ENCODE measurements at regions not wholly inside any gene's neighbourhood (a gene's known extent, or its start where the extent isn't known, plus 50 kb on each side); places are given as distances from the start of the nearest gene placed in this dataset.

DNA sequence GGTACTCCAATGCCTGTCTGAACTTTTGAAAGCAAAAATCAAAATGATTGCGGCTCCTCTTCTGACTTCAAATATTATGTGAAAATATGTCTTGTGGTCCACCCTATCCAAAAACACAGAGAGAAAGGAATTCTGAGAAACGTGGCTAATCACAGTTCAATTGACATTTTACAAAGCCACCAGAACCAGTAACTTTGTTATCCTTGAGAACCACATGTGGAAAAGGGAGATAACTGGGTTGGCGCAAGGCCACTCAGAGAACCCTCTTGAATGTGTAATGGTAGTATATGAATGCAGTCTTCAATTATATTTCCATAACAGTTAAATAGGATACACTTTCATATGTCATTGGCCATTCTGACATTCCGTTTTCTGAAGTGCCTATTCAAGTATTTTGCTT lies 1030.0 kb upstream of the TMPRSS15 start (continued):
- TF ChIP-seq JUND (IDR thresholded peaks at IDR 0.05; ENCODE audit: borderline replicate concordance, low read depth, low read length): 0 out of 2 replicates have a peak, but pooled peaks have one; percentile 10
- TF ChIP-seq JUND (tag; IDR thresholded peaks at IDR 0.05; ENCODE audit: borderline replicate concordance, low read depth, low read length): no peak
- no peak for TF ChIP-seq ZFX (CRISPR knock-in tag; IDR thresholded peaks at IDR 0.05)
- no peak for TF ChIP-seq NFXL1 (CRISPR knock-in tag; IDR thresholded peaks at IDR 0.05)
- TF ChIP-seq CBFA2T3 (IDR thresholded peaks at IDR 0.05): peak; percentile 94
- no peak for TF ChIP-seq HDAC3 (IDR thresholded peaks at IDR 0.05; ENCODE audit: borderline replicate concordance, partially characterized antibody)
- no peak for TF ChIP-seq PRPF4 (IDR thresholded peaks at IDR 0.05; ENCODE audit: insufficient read depth, low read depth, low read length, poor library complexity, severe bottlenecking)
- TF ChIP-seq HDAC2 (IDR thresholded peaks at IDR 0.05): peak; percentile 75
- peak; percentile 72 for TF ChIP-seq SMARCE1 (IDR thresholded peaks at IDR 0.05)
- TF ChIP-seq, protein P1, sequence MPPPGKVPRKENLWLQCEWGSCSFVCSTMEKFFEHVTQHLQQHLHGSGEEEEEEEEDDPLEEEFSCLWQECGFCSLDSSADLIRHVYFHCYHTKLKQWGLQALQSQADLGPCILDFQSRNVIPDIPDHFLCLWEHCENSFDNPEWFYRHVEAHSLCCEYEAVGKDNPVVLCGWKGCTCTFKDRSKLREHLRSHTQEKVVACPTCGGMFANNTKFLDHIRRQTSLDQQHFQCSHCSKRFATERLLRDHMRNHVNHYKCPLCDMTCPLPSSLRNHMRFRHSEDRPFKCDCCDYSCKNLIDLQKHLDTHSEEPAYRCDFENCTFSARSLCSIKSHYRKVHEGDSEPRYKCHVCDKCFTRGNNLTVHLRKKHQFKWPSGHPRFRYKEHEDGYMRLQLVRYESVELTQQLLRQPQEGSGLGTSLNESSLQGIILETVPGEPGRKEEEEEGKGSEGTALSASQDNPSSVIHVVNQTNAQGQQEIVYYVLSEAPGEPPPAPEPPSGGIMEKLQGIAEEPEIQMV (tag; conservative IDR thresholded peaks at IDR 0.05; ENCODE audit: low read depth): no peak
- TF ChIP-seq, protein P2, sequence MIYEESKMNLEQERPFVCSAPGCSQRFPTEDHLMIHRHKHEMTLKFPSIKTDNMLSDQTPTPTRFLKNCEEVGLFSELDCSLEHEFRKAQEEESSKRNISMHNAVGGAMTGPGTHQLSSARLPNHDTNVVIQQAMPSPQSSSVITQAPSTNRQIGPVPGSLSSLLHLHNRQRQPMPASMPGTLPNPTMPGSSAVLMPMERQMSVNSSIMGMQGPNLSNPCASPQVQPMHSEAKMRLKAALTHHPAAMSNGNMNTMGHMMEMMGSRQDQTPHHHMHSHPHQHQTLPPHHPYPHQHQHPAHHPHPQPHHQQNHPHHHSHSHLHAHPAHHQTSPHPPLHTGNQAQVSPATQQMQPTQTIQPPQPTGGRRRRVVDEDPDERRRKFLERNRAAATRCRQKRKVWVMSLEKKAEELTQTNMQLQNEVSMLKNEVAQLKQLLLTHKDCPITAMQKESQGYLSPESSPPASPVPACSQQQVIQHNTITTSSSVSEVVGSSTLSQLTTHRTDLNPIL (CRISPR knock-in tag; IDR thresholded peaks at IDR 0.05): no peak
- no peak for TF ChIP-seq ID3 (CRISPR knock-in tag; IDR thresholded peaks at IDR 0.05)
- TF ChIP-seq ID3 (tag; IDR thresholded peaks at IDR 0.05): peak; percentile 69; the same call in 1 of the 2 replicates
- TF ChIP-seq CHD4 (IDR thresholded peaks at IDR 0.05; ENCODE audit: insufficient read depth, insufficient replicate concordance, low read depth, low read length, poor library complexity, severe bottlenecking): no peak
- TF ChIP-seq CCNT2 (IDR thresholded peaks at IDR 0.05; ENCODE audit: borderline replicate concordance, extremely low read depth, insufficient read length, low read depth, low read length): peak; percentile 30
- TF ChIP-seq, protein P3, sequence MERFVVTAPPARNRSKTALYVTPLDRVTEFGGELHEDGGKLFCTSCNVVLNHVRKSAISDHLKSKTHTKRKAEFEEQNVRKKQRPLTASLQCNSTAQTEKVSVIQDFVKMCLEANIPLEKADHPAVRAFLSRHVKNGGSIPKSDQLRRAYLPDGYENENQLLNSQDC (CRISPR knock-in tag; IDR thresholded peaks at IDR 0.05): no peak
- TF ChIP-seq COPS2 (conservative IDR thresholded peaks at IDR 0.05): no peak
- TF ChIP-seq HNRNPLL (IDR thresholded peaks at IDR 0.05; ENCODE audit: low read depth, low read length, poor library complexity, severe bottlenecking): no peak
- peak; percentile 94 for TF ChIP-seq TEAD4 (IDR thresholded peaks at IDR 0.05; ENCODE audit: low read length)
- TF ChIP-seq TEAD4 (CRISPR knock-in tag; IDR thresholded peaks at IDR 0.05; ENCODE audit: borderline replicate concordance): no peak
- no peak for TF ChIP-seq ETS2 (tag; IDR thresholded peaks at IDR 0.05; ENCODE audit: borderline replicate concordance, poor library complexity, severe bottlenecking)
- TF ChIP-seq HES1 (IDR thresholded peaks at IDR 0.05; ENCODE audit: low read depth): peak; percentile 79

All from K562 (cell line).